Kidney epithelial cell (primary cell): ENCODE measurements at regions not wholly inside any gene's neighbourhood (a gene's known extent, or its start where the extent isn't known, plus 50 kb on each side); places are given as distances from the start of the nearest gene placed in this dataset.

Experiments
- DNase-seq: peaks from one replicate; pipeline ENCODE4 v3.0.0-alpha.2; 2010; ENCODE audit warnings: low read depth
- H3K27me3 ChIP-seq: 2 replicates; pipeline ENCODE4 v1.6.0; 2011; ENCODE audit warnings: low read length; ENCODE audit not compliant: control insufficient read depth, insufficient read depth
- H3K36me3 ChIP-seq: 2 replicates; pipeline ENCODE4 v1.5.1; 2011; ENCODE audit warnings: low read length; ENCODE audit not compliant: control insufficient read depth, insufficient read depth
- H3K4me3 ChIP-seq: 2 replicates; pipeline ENCODE4 v1.5.1; 2011; ENCODE audit warnings: low read depth, mild to moderate bottlenecking, control low read depth, low read length
- TF ChIP-seq, protein P1 (sequence below): IDR thresholded peaks from 2 replicates; pipeline ENCODE4 v1.5.1; 2011; ENCODE audit warnings: mild to moderate bottlenecking, moderate library complexity, low read length, control low read depth, inconsistent platforms; ENCODE audit not compliant: insufficient read depth, poor library complexity, severe bottlenecking

DNA sequence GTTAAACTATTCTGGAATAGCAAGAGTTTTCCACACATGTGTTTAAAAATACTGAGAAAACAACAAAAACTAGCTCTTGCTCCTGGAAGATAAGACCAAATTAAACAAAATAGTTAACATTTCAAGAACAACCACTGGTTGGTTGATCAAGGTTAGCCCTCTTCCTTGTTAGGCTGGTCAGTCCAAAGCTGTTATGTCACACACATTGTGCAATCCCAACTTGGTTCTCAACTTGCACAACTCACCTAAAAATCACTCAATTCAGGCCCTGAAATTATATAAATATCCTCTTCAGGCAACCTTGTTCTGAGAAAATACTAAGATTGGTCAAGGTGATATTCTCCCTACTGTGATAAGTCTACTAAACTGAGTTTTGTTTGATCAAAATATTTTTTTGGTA is 169.7 kb upstream of the LRP1B start:
- Histone ChIP-seq H3K4me3 (no peak overlapping the region), H3K27me3 (no peaks in the 10 kb centered on the region), H3K36me3 (no peaks in the 10 kb centered on the region)
- TF ChIP-seq, protein P1, sequence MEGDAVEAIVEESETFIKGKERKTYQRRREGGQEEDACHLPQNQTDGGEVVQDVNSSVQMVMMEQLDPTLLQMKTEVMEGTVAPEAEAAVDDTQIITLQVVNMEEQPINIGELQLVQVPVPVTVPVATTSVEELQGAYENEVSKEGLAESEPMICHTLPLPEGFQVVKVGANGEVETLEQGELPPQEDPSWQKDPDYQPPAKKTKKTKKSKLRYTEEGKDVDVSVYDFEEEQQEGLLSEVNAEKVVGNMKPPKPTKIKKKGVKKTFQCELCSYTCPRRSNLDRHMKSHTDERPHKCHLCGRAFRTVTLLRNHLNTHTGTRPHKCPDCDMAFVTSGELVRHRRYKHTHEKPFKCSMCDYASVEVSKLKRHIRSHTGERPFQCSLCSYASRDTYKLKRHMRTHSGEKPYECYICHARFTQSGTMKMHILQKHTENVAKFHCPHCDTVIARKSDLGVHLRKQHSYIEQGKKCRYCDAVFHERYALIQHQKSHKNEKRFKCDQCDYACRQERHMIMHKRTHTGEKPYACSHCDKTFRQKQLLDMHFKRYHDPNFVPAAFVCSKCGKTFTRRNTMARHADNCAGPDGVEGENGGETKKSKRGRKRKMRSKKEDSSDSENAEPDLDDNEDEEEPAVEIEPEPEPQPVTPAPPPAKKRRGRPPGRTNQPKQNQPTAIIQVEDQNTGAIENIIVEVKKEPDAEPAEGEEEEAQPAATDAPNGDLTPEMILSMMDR = no peak
- no peak for DNase-seq

DNA sequence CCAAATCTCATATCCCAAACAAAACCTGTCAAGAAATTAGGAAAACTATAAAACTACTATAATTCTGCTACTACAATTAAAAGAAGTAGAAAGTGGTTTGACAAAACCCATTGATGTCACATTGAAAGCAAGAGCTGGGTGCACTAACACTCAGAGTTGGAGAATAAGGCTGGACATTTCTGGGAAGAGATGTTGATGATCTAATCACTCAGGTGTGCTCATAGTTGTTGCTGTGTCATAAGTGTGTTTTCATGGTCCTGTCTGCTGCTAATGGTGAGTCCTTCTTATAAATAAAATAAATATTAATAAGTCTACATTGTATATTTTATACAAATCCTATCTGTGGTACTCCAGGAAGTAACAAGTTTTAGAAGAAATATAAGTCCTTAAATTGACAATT is 168.2 kb upstream of the LRP1B start:
- Histone ChIP-seq H3K27me3 (no peaks in the 10 kb centered on the region), H3K4me3 (no peak overlapping the region), H3K36me3 (no peaks in the 10 kb centered on the region)
- DNase-seq = no peak
- TF ChIP-seq, protein P1 = no peak

DNA sequence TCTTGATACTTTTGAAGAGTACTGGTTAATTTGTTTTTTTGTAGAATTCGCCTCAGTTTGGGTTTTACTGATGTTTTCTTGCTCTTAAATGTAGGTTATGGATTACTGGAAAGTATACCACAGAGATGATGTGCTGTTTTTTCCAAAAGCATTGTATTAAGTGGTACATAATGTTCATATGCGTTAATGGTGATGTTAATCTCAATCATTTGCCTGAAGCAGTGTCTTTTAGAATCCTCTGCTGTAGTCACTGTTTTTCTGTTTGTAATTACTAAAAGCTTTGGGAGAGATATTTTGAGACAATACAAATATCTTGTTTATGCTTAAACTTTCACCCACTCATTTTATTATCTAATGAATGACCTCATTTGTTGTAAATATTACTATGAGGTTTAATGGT is 163.4 kb upstream of the LRP1B start:
- TF ChIP-seq, protein P1 = no peak
- no peak overlapping the region for H3K4me3 ChIP-seq

DNA sequence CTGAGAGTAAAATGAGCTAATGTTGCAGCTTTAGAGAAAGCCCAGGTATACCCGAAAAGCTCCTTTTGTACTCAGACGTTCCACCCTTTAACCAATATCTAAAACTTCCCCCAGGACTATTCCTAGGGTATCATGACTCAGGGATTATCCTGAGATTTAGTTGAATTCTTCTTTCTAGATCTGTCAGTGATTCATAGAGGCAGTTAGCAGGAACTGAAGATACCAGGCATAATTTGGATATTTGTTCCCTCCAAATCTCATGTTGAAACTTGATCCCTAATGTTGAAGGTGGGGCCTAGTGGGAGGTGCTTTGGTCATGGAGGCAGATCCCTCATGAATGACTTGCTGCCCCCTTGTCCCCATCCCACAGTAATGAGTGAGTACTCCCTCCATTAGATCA is 161.2 kb upstream of the LRP1B start:
- Histone ChIP-seq H3K27me3 (no peaks in the 10 kb centered on the region), H3K4me3 (no peak overlapping the region), H3K36me3 (no peaks in the 10 kb centered on the region)
- DNase-seq = no peak
- TF ChIP-seq, protein P1 = no peak

More for the DNA sequence above, 163.4 kb upstream of the LRP1B start:
- Histone ChIP-seq H3K27me3 (no peaks in the 10 kb centered on the region), H3K36me3 (no peaks in the 10 kb centered on the region)
- DNase-seq = no peak

DNA sequence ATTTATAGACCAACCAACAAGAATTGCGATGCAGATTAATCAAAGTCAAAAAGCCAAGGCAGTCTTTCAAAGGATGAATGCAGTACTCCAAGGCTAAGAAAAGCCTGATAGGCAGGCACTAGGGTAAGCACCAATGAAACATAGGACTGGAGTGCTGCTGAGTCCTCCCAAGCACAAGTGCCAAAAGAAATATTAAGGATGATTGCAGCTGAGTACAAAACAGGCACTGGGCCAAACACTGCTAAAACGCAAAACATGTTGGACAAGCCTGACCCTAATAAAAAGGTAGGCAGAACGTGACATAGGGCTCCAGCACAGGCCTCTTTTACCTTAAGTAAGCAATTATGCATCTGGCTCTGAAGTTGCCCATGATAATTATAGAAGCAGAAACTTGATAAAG is 160.1 kb upstream of the LRP1B start:
- DNase-seq = no peak

DNA sequence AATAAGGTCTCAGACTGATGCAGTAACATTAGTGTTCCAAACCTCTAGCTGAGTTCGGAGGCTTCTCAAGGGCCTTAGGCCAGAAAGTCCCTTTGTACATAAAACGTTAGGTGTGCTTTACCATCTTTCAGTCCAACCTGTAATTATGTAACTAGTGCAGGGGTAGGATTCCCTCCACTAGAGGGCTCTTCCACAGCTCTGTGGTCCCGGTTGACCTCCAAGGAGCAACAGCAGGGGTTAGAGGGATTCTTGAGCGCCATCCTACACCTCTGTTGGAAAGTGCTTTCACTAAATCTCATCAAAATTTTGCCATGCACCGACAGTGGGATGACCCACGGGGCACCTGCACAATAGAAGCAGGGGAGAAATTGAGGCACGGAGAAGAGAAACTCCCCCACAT is 155.8 kb upstream of the LRP1B start:
- no peak for DNase-seq
- no peak overlapping the region for H3K4me3 ChIP-seq
- H3K27me3 ChIP-seq = no peaks in the 10 kb centered on the region
- TF ChIP-seq, protein P1 = peak; percentile 53
- no peaks in the 10 kb centered on the region for H3K36me3 ChIP-seq

More for the DNA sequence above, 160.1 kb upstream of the LRP1B start:
- Histone ChIP-seq H3K36me3 (no peaks in the 10 kb centered on the region), H3K4me3 (no peak overlapping the region), H3K27me3 (no peaks in the 10 kb centered on the region)
- TF ChIP-seq, protein P1 = no peak
